Ureter (tissue), 1 donor: ENCODE measurements at regions not wholly inside any gene's neighbourhood (a gene's known extent, or its start where the extent isn't known, plus 50 kb on each side); places are given as distances from the start of the nearest gene placed in this dataset.

ENCODE experiments used
- DNase-seq: peaks from one replicate; pipeline ENCODE4 v3.0.0-alpha.2; 2020; ENCODE audit warnings: low spot score
- donor health status: DM: yes; HTN: yes; CAD: no.

- DNase-seq = no peak
Measured at GRCh38 chr5:8981496-8981895, 564.4 kb downstream of the SEMA5A start.

- DNase-seq = no peak
Measured at GRCh38 chr5:8984386-8984785, 561.5 kb downstream of the SEMA5A start.
